ENCODE measurements at regions not wholly inside any gene's neighbourhood (a gene's known extent, or its start where the extent isn't known, plus 50 kb on each side); places are given as distances from the start of the nearest gene placed in this dataset.
"Not testable (repeated sequence)": the region's sequence is repeated elsewhere in the genome, so short reads cannot be mapped to it uniquely, and the experiment has no call there.

DNA sequence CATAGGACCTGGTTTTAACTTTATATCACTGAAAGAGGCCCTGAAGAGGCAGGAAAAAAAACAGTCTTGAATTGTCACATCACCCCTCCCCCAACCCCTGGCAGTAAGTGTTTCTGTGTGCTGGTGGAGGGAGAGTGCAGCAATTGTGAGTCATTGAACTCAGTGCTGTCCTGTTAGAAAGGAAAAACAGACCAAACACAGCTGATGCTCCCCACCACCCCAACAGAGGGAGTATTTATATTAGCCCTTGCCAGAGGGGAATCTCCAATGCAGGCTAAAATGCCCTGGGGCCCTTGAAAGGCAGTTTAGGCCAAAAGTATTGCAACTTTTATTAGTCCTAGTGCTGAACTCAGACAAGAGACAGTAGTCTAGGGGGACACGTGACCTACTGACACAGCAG is 197.8 kb upstream of the AGTR2 start:
- DNase-seq: no peak

- no peak for DNase-seq
These were observed 192.5 kb upstream of the AGTR2 start for GRCh38 chrX:115978068-115978467.

GRCh38 chrX:115983148-115983547 is 187.4 kb upstream of the AGTR2 start:
- not testable (repeated sequence) for DNase-seq

GRCh38 chrX:115987464-115987863 is 183.1 kb upstream of the AGTR2 start:
- DNase-seq: not testable (repeated sequence)

DNA sequence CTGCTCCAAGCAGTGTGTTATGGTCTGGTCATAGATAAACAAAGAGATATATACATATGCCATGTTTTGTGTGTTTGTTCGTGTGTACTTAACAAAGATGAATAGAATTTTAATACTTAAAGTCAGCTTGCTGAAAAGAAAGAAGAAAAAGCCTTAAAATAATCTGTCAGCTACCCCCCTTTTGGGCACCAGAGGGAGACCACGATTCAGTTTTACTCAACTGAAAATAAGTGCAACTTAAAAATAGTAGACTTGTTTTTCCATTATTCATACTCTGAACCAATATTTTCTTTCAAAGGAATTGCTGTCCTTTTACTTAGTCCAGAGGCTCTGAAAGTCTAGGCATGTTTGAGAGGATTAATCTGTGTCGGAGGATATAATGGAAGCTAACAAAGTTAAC is 181.7 kb upstream of the AGTR2 start:
- DNase-seq: no peak

GRCh38 chrX:115989686-115990085 is 180.9 kb upstream of the AGTR2 start:
- no peak for DNase-seq

- no peak for DNase-seq
These were observed 161.2 kb upstream of the AGTR2 start for GRCh38 chrX:116009346-116009745.

DNA sequence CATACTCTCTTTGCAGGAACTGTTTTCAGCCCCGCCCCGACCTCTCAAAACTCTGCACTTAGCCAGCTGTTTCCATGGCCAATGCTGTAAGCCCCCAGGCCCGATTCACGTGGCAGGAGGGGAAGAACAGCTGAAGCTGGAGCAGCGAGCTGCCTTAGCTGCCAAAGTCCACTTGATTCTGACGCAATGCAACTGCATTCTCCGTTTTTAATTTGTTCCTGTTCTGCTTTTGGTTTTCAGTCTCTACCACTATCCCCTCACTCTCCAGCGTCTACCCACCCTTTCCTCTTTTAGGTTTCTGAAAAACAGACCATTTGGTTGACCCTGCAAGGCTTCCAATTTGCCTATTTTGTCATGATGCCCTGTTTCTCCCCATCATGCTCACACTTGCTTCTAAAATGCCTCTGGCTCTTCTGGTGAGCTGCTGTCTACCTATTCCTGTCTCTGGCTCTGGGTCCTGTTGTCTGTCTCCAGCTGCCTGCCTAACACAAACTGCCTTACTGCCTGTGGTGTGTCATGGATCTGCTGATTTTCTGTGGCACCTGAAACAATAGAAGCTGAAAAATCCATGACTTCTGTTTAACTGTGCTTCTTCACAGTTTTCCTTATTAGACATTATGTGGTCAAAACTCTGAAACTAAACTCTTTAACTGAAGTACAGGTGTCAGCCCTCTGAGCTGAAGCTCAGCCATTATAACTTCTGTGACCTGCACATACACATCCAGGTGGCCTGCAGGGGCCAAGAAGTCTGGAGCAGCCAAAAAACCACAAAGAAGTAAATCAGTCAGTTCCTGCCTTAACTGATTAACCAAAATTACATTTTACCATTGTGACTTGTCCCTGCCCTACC is 160.5 kb upstream of the AGTR2 start:
- no peak for DNase-seq

DNA sequence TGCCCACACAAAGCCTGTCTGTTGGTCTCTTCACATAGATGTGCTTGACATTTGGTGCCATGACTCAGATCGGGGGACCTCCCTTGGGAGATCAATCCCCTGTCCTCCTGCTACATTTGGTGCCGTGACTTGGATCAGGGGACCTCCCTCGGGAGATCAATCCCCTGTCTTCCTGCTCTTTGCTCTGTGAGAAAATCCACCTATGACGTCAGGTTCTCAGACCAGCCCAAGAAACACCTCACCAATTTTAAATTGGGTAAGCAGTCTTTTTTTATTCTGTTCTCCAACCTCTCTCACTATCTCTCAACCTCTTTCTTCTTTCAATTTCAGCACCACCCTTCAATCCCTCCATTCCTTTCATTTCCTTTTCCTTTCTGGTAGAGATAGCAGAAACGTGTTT is 159.6 kb upstream of the AGTR2 start:
- no peak for DNase-seq

DNA sequence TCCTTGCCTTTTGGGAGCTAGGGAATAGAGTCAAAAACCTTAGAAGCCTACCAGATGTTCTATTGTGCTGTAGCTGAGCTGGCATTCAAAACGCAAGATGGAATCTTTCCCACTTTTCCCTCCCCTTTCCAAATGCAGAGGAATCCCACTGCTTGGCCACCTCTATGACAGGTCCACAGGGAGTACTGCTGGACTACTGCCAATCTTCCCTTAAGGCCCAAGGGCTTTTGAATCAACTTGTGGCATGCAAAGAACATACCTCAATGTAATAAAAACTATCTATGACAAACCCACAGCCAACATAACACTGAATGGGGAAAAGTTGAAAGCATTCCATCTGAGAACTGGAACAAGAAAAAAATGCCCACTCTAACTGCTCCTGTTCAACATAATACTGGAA is 139.2 kb upstream of the AGTR2 start:
- no peak for DNase-seq
